Left lung (tissue), 4 donors: ENCODE measurements at regions not wholly inside any gene's neighbourhood (a gene's known extent, or its start where the extent isn't known, plus 50 kb on each side); places are given as distances from the start of the nearest gene placed in this dataset.

ENCODE experiments used
- ATAC-seq: fragments of 200-7000 bp; cut with Tn5 transposase; one replicate; pipeline ENCODE4 v1.9.1; 2020; ENCODE audit warnings: moderate library complexity
- DNase-seq, 4 donors: peaks; one replicate each; pipeline ENCODE4 v3.0.0-alpha.2; 2013 to 2020
- H3K27ac ChIP-seq, 2 donors: fragments of 200-600 bp; sonication (generic) in 1 of 2; one replicate each; pipeline versions ENCODE4 v1.5.0 to v1.8.0; 2020 to 2021
- H3K27me3 ChIP-seq, 2 donors: fragments of 200-600 bp; sonication (generic) in 1 of 2; one replicate each; pipeline versions ENCODE4 v1.5.0 to v1.8.0; 2020 to 2021
- H3K36me3 ChIP-seq, 2 donors: fragments of 200-600 bp; sonication (generic) in 1 of 2; one replicate each; pipeline versions ENCODE4 v1.5.0 to v1.8.0; 2020 to 2021
- H3K4me1 ChIP-seq, 2 donors: fragments of 200-600 bp; one replicate each; pipeline ENCODE4 v1.8.0; 2021
- H3K4me3 ChIP-seq, 2 donors: fragments of 200-600 bp; sonication (generic) in 1 of 2; one replicate each; pipeline versions ENCODE4 v1.5.0 to v1.8.0; 2020 to 2021; ENCODE audit warnings: mild to moderate bottlenecking in 1 of 2
- H3K9me3 ChIP-seq, 2 donors: fragments of 200-600 bp; sonication (generic) in 1 of 2; one replicate each; pipeline versions ENCODE4 v1.5.0 to v1.8.0; 2020 to 2021
- intact Hi-C, 2 donors: fragments of 100-400 bp; cut with DNase I; formaldehyde crosslinking; loops; one replicate each; pipeline versions ENCODE4 v1.11.2 to v1.14.2; 2022
- TF ChIP-seq, protein P1 (sequence below), 2 donors: fragments of 200-600 bp; sonication (generic) in 1 of 2; IDR thresholded peaks; one replicate each; pipeline versions ENCODE4 v1.5.0 to v1.8.0; 2021; ENCODE audit warnings: antibody characterized with exemption in 2 of 2
- donor health status: DM: no; HTN: yes; CAD: no.
- donor health status: DM: no; HTN: no; CAD: no.

GRCh38 chr12:46465307-46465706, 92.7 kb upstream of the SLC38A2 start:
- TF ChIP-seq, protein P1, sequence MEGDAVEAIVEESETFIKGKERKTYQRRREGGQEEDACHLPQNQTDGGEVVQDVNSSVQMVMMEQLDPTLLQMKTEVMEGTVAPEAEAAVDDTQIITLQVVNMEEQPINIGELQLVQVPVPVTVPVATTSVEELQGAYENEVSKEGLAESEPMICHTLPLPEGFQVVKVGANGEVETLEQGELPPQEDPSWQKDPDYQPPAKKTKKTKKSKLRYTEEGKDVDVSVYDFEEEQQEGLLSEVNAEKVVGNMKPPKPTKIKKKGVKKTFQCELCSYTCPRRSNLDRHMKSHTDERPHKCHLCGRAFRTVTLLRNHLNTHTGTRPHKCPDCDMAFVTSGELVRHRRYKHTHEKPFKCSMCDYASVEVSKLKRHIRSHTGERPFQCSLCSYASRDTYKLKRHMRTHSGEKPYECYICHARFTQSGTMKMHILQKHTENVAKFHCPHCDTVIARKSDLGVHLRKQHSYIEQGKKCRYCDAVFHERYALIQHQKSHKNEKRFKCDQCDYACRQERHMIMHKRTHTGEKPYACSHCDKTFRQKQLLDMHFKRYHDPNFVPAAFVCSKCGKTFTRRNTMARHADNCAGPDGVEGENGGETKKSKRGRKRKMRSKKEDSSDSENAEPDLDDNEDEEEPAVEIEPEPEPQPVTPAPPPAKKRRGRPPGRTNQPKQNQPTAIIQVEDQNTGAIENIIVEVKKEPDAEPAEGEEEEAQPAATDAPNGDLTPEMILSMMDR (IDR thresholded peaks at IDR 0.05), result no peak
- no peaks in the 10 kb centered on the region for H3K9me3 ChIP-seq
- H3K4me1 ChIP-seq, result peaks cover 5 to 8% of the 10 kb centered on the region in 2 donors
- intact Hi-C loops, result no loop called here
- DNase-seq (no peak), ATAC-seq (no peak)
- no peak overlapping the region for H3K4me3 ChIP-seq
- H3K27me3 ChIP-seq, result no peaks in the 10 kb centered on the region
- no peak overlapping the region for H3K27ac ChIP-seq
- H3K36me3 ChIP-seq, result no peaks in the 10 kb centered on the region

DNA sequence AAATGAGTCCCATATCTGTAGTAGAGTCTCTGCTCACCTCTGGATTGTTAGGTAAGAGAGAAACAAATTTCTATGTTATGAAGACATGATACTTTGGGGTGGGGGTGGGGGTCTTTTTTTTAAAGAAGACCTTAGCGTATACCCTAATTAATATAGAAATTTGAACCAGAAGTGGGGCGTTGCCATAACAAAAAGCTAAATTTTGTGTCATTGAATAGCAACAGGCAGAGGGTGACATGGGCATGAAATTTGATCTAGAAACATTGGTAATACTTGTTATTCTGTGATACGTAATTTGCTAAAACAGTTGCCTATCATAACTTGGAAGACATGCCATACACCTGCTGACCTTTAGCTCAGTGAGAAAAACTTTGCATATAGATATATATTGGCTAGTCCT, 92.3 kb upstream of the SLC38A2 start:
- H3K9me3 ChIP-seq, result no peaks in the 10 kb centered on the region
- ATAC-seq (no peak), DNase-seq (no peak)
- TF ChIP-seq, protein P1 (IDR thresholded peaks at IDR 0.05), result no peak
- no peak overlapping the region for H3K4me3 ChIP-seq
- no peaks in the 10 kb centered on the region for H3K36me3 ChIP-seq
- H3K4me1 ChIP-seq, result peaks cover 5 to 12% of the 10 kb centered on the region in 2 donors
- intact Hi-C loops, result no loop called here
- H3K27ac ChIP-seq, result no peak overlapping the region
- no peaks in the 10 kb centered on the region for H3K27me3 ChIP-seq

DNA sequence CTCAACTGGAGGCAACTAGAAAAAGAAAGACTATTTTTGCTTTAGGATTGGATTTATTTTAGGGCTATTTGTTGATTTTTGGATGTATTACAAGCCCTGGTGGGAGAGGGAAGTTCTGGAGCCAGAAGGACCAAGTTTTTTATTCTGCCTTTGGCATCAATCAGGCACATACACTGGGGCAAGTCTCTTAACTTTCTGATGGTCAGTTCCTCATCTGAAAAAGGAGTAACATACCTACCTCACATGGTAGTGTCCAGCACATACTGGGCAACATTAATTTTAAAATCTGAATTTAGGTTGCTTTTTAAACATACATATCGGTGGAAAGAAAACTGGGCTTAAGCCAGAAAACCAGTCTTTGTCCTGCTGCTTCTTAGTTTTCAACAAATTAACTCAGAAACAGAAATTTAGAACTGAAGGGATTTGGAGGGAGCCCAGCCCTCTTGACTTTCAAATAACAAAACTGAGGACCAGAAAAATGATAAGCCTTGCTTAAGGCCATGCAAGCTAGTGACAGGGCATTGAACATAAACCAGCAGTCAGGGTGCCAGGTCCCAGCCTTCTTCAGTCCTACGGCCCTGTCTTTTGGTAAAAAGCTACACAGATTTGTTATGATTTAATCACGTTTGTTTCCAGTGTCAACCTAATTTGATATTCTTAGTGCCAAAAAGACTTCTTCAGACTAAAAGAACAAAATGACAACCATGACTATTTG, 90.2 kb upstream of the SLC38A2 start:
- intact Hi-C loops, result no loop called here
- H3K27me3 ChIP-seq, result no peaks in the 10 kb centered on the region
- H3K36me3 ChIP-seq, result no peaks in the 10 kb centered on the region
- ATAC-seq (no peak), DNase-seq (no peak)
- H3K27ac ChIP-seq, result no peak overlapping the region
- peaks cover 9 to 30% of the 10 kb centered on the region in 2 donors for H3K4me1 ChIP-seq
- TF ChIP-seq, protein P1 (IDR thresholded peaks at IDR 0.05), result no peak
- H3K9me3 ChIP-seq, result no peaks in the 10 kb centered on the region
- H3K4me3 ChIP-seq, result no peak overlapping the region

- TF ChIP-seq, protein P1 (IDR thresholded peaks at IDR 0.05), result no peak
- Histone ChIP-seq H3K9me3 (no peaks in the 10 kb centered on the region), H3K4me3 (no peak overlapping the region), H3K4me1 (peaks cover 9 to 30% of the 10 kb centered on the region in 2 donors), H3K36me3 (no peaks in the 10 kb centered on the region), H3K27me3 (no peaks in the 10 kb centered on the region), H3K27ac (no peak overlapping the region)
- intact Hi-C loops, result no loop called here
- ATAC-seq (peak; percentile 27), DNase-seq (no peak)
Observed at GRCh38 chr12:46461907-46462640, 89.5 kb upstream of the SLC38A2 start.

DNA sequence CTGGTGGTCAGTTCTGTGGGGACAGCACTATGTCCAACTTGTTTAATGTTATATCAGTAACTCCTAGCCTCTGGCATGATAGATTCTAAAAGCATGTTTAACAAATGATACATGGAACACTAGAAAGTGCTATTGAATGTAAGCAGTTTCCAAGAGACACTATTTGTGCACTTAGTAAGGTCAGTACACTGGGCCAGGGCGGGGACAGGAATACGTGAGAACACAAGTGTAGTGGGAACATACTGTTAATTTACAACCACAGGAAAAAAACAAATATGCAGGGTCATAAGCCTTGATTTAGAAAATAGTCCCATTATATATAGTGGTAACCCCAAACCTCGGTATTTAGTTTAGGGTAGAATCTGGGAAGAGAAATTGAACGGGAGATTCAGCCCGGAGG, 88.9 kb upstream of the SLC38A2 start:
- intact Hi-C loops, result no loop called here
- DNase-seq, result no peak
- Histone ChIP-seq H3K4me1 (peaks cover 9 to 33% of the 10 kb centered on the region in 2 donors), H3K4me3 (no peak overlapping the region), H3K36me3 (no peaks in the 10 kb centered on the region), H3K27ac (no peak overlapping the region), H3K27me3 (no peaks in the 10 kb centered on the region), H3K9me3 (no peaks in the 10 kb centered on the region)
- TF ChIP-seq, protein P1 (IDR thresholded peaks at IDR 0.05), result no peak
- peak; percentile 56 for ATAC-seq
